Left lobe of liver (tissue), 2 donors: ENCODE measurements at regions not wholly inside any gene's neighbourhood (a gene's known extent, or its start where the extent isn't known, plus 50 kb on each side); places are given as distances from the start of the nearest gene placed in this dataset.
"Not testable (repeated sequence)": the region's sequence is repeated elsewhere in the genome, so short reads cannot be mapped to it uniquely, and the experiment has no call there.

ENCODE experiments used
- ATAC-seq: fragments of 200-7000 bp; cut with Tn5 transposase; one replicate; pipeline ENCODE4 v1.9.1; 2020; ENCODE audit warnings: mild to moderate bottlenecking, moderate library complexity
- DNase-seq: peaks from one replicate; pipeline ENCODE4 v3.0.0-alpha.2; 2020; ENCODE audit warnings: low spot score
- donor health status: DM: no; HTN: no; CAD: no; lungs with moderate emphysema.
- donor health status: DM: no; HTN: yes; CAD: no.

GRCh38 chr7:65719123-65719798 lies 153.6 kb upstream of the VKORC1L1 start:
- ATAC-seq: peak; percentile 67
- DNase-seq: not testable (repeated sequence)

GRCh38 chr7:65722361-65722792 lies 150.5 kb upstream of the VKORC1L1 start:
- DNase-seq: peak; percentile 68

GRCh38 chr7:65727182-65727581 lies 145.7 kb upstream of the VKORC1L1 start:
- not testable (repeated sequence) for DNase-seq, ATAC-seq

More at GRCh38 chr7:65722361-65722792, 150.5 kb upstream of the VKORC1L1 start:
- ATAC-seq: peak; percentile 97

- DNase-seq: no peak
- ATAC-seq: no peak
Measured at GRCh38 chr7:65731129-65731528, 141.7 kb upstream of the VKORC1L1 start.

GRCh38 chr7:65731562-65732035 lies 141.3 kb upstream of the VKORC1L1 start:
- no peak for DNase-seq
- peak; percentile 40 for ATAC-seq

GRCh38 chr7:65744406-65744805 lies 128.5 kb upstream of the VKORC1L1 start:
- DNase-seq (no peak), ATAC-seq (no peak)

- DNase-seq (no peak), ATAC-seq (no peak)
Measured at GRCh38 chr7:65746398-65746669, 126.5 kb upstream of the VKORC1L1 start.

GRCh38 chr7:65749039-65749438 lies 123.8 kb upstream of the VKORC1L1 start:
- no peak for ATAC-seq
- DNase-seq: no peak

- no peak for DNase-seq
Measured at GRCh38 chr7:65749518-65749917, 123.4 kb upstream of the VKORC1L1 start.

GRCh38 chr7:65750511-65751344 lies 122.1 kb upstream of the VKORC1L1 start:
- DNase-seq: peak; percentile 92

More at GRCh38 chr7:65749518-65749917, 123.4 kb upstream of the VKORC1L1 start:
- ATAC-seq: no peak

GRCh38 chr7:65754070-65754469 lies 118.8 kb upstream of the VKORC1L1 start:
- not testable (repeated sequence) for ATAC-seq, DNase-seq

More at GRCh38 chr7:65750511-65751344, 122.1 kb upstream of the VKORC1L1 start:
- peak; percentile 97 for ATAC-seq

- DNase-seq, ATAC-seq: not testable (repeated sequence)
Measured at GRCh38 chr7:65758991-65759390, 113.9 kb upstream of the VKORC1L1 start.

- DNase-seq: not testable (repeated sequence)
- ATAC-seq: peak; percentile 14
Measured at GRCh38 chr7:65762712-65763111, 110.2 kb upstream of the VKORC1L1 start.

- ATAC-seq, DNase-seq: not testable (repeated sequence)
Measured at GRCh38 chr7:65763114-65763513, 109.8 kb upstream of the VKORC1L1 start.

- ATAC-seq (peak; percentile 97), DNase-seq (peak; percentile 98)
Measured at GRCh38 chr7:65770473-65771225, 102.2 kb upstream of the VKORC1L1 start.

GRCh38 chr7:65771226-65771569 lies 101.7 kb upstream of the VKORC1L1 start:
- not testable (repeated sequence) for ATAC-seq, DNase-seq

GRCh38 chr7:65776677-65777076 lies 96.2 kb upstream of the VKORC1L1 start:
- ATAC-seq, DNase-seq: not testable (repeated sequence)

- DNase-seq, ATAC-seq: not testable (repeated sequence)
Measured at GRCh38 chr7:65789943-65790342, 82.9 kb upstream of the VKORC1L1 start.

- not testable (repeated sequence) for DNase-seq
- peak; percentile 29 for ATAC-seq
Measured at GRCh38 chr7:65791788-65792187, 81.1 kb upstream of the VKORC1L1 start.

- not testable (repeated sequence) for ATAC-seq, DNase-seq
Measured at GRCh38 chr7:65792726-65793125, 80.1 kb upstream of the VKORC1L1 start.
